Thyroid gland (tissue), 4 donors: ENCODE measurements at regions not wholly inside any gene's neighbourhood (a gene's known extent, or its start where the extent isn't known, plus 50 kb on each side); places are given as distances from the start of the nearest gene placed in this dataset.
"Not testable (repeated sequence)": the region's sequence is repeated elsewhere in the genome, so short reads cannot be mapped to it uniquely, and the experiment has no call there.

Experiments
- CTCF ChIP-seq, 6 experiments: fragments of 200-600 bp in 3 of 6; fragments of 450-650 bp in 3 of 6; sonication (generic) in 3 of 6; IDR thresholded peaks; one replicate each; pipeline ENCODE4 v1.5.1; 2016 to 2019; ENCODE audit warnings: antibody characterized with exemption in 6 of 6, mild to moderate bottlenecking in 2 of 6, inconsistent platforms in 1 of 6, moderate library complexity in 1 of 6
- POLR2A ChIP-seq, 2 donors: fragments of 450-650 bp; IDR thresholded peaks; one replicate each; pipeline ENCODE4 v1.6.1; 2017; ENCODE audit warnings: antibody characterized with exemption in 2 of 2, mild to moderate bottlenecking in 2 of 2, moderate library complexity in 1 of 2

GRCh38 chr20:29871816-29872215 is 1385.6 kb upstream of the DEFB115 start:
- not testable (repeated sequence) for TF ChIP-seq POLR2A, CTCF (IDR thresholded peaks at IDR 0.05)
